CD4-positive, alpha-beta T cell (primary cell): ENCODE measurements at regions not wholly inside any gene's neighbourhood (a gene's known extent, or its start where the extent isn't known, plus 50 kb on each side); places are given as distances from the start of the nearest gene placed in this dataset.

Source experiments
- ATAC-seq: fragments of 200-7000 bp; cut with Tn5 transposase; one replicate; pipeline ENCODE4 v1.10.0; 2022; ENCODE audit warnings: mild to moderate bottlenecking; ENCODE audit not compliant: poor library complexity
- CTCF ChIA-PET: fragments of 350-600 bp; sonication (Branson Sonifier 250); formaldehyde crosslinking; loops from one replicate; lab custom pipeline; 2021; ENCODE audit warnings: antibody characterized with exemption, inconsistent platforms; lab: Charles Lee
- POLR2A ChIA-PET: fragments of 350-600 bp; sonication (Branson Sonifier 250); formaldehyde crosslinking; loops from one replicate; lab custom pipeline; 2021; ENCODE audit warnings: antibody characterized with exemption, inconsistent platforms; lab: Charles Lee
- DNase-seq, 14 experiments: peaks; one replicate each; pipeline ENCODE4 v3.0.0-alpha.2; 2013 to 2020; ENCODE audit warnings: mixed read lengths in 2 of 14
- H3K27ac ChIP-seq, 2 donors: one replicate each; pipeline versions ENCODE4 v1.5.1 to v1.7.0; 2013; ENCODE audit warnings: low read length in 2 of 2, low read depth in 1 of 2, mild to moderate bottlenecking in 1 of 2
- H3K27me3 ChIP-seq, 2 experiments: 1 replicate in 1 of 2; 2 replicates in 1 of 2; pipeline versions ENCODE4 v1.6.1 to v1.7.0; 2013; ENCODE audit warnings: low read length in 2 of 2, control low read depth in 1 of 2, mild to moderate bottlenecking in 1 of 2, moderate library complexity in 1 of 2; ENCODE audit not compliant: insufficient read depth in 2 of 2, control insufficient read depth in 1 of 2
- H3K36me3 ChIP-seq: one replicate; pipeline ENCODE4 v1.6.1; 2013; ENCODE audit warnings: low read length, control low read depth; ENCODE audit not compliant: insufficient read depth
- H3K4me1 ChIP-seq: one replicate; pipeline ENCODE4 v1.6.1; 2013; ENCODE audit warnings: low read length, control low read depth; ENCODE audit not compliant: insufficient read depth
- H3K4me3 ChIP-seq: one replicate; pipeline ENCODE4 v1.5.1; 2013; ENCODE audit warnings: mild to moderate bottlenecking, low read length, moderate library complexity
- H3K9me3 ChIP-seq, 2 experiments: 1 replicate in 1 of 2; 2 replicates in 1 of 2; pipeline versions ENCODE4 v1.6.1 to v1.7.0; 2013; ENCODE audit warnings: low read length in 2 of 2, mild to moderate bottlenecking in 2 of 2, control low read depth in 1 of 2, moderate library complexity in 1 of 2; ENCODE audit not compliant: control insufficient read depth in 1 of 2, insufficient read depth in 1 of 2
- H3K27ac Mint-ChIP-seq: one replicate; pipeline ENCODE4 v1.8.0; 2020; ENCODE audit warnings: mixed read lengths
- H3K27me3 Mint-ChIP-seq: one replicate; pipeline ENCODE4 v1.8.0; 2021; ENCODE audit warnings: mixed read lengths
- H3K36me3 Mint-ChIP-seq: one replicate; pipeline ENCODE4 v1.8.0; 2021; ENCODE audit warnings: low read depth, mixed read lengths
- H3K4me1 Mint-ChIP-seq: one replicate; pipeline ENCODE4 v1.8.0; 2021; ENCODE audit warnings: low read depth, mixed read lengths
- H3K4me3 Mint-ChIP-seq: one replicate; pipeline ENCODE4 v1.8.0; 2020; ENCODE audit warnings: mild to moderate bottlenecking, mixed read lengths
- H3K9me3 Mint-ChIP-seq: one replicate; pipeline ENCODE4 v1.8.0; 2020; ENCODE audit warnings: mixed read lengths
- CTCF ChIP-seq: fragments of 200-600 bp; IDR thresholded peaks from one replicate; pipeline ENCODE4 v1.8.0; 2022; ENCODE audit warnings: antibody characterized with exemption, mild to moderate bottlenecking
- intact Hi-C, 2 experiments: fragments of 100-400 bp; cut with DNase I in 1 of 2; cut with micrococcal nuclease in 1 of 2; formaldehyde crosslinking; loops; one replicate each; pipeline versions ENCODE4 v1.15.1 to v1.9.0; 2023 to 2025; cut with DNase I, micrococcal nuclease

- no peak overlapping the region for H3K4me3 ChIP-seq
- no peak overlapping the region for H3K27ac ChIP-seq
- H3K27ac Mint-ChIP-seq, result no peak overlapping the region
- no peak for DNase-seq
- H3K4me3 Mint-ChIP-seq, result no peak overlapping the region
- intact Hi-C loops, result no loop called here
- peaks cover 27% of the 10 kb centered on the region for H3K27me3 Mint-ChIP-seq
- peaks cover 14% of the 10 kb centered on the region for H3K9me3 Mint-ChIP-seq
- no peak for ATAC-seq
- ChIA-PET CTCF (no interaction called here), POLR2A (no interaction called here)
- H3K4me1 ChIP-seq, result no peaks in the 10 kb centered on the region
- no peaks in the 10 kb centered on the region for H3K4me1 Mint-ChIP-seq
- H3K36me3 Mint-ChIP-seq, result no peaks in the 10 kb centered on the region
- H3K27me3 ChIP-seq, result no peaks in the 10 kb centered on the region
- H3K9me3 ChIP-seq, result peaks cover 10 to 24% of the 10 kb centered on the region in 2 experiments
- H3K36me3 ChIP-seq, result no peaks in the 10 kb centered on the region
- TF ChIP-seq CTCF, result no peak
Observed at GRCh38 chr4:77336411-77337142, 179.6 kb downstream of the CCNG2 start.

- no peaks in the 10 kb centered on the region for H3K36me3 ChIP-seq
- H3K9me3 Mint-ChIP-seq, result peaks cover 10% of the 10 kb centered on the region
- DNase-seq (no peak), ATAC-seq (no peak)
- no peaks in the 10 kb centered on the region for H3K4me1 Mint-ChIP-seq
- peaks cover 0 to 10% of the 10 kb centered on the region in 2 experiments for H3K9me3 ChIP-seq
- intact Hi-C loops, result no loop called here
- H3K4me1 ChIP-seq, result no peaks in the 10 kb centered on the region
- TF ChIP-seq CTCF, result no peak
- peaks cover 37% of the 10 kb centered on the region for H3K27me3 Mint-ChIP-seq
- H3K27ac ChIP-seq, result no peak overlapping the region
- no peak overlapping the region for H3K4me3 ChIP-seq
- no peaks in the 10 kb centered on the region for H3K36me3 Mint-ChIP-seq
- H3K4me3 Mint-ChIP-seq, result no peak overlapping the region
- ChIA-PET POLR2A (no interaction called here), CTCF (no interaction called here)
- no peak overlapping the region for H3K27ac Mint-ChIP-seq
- peaks cover 0 to 5% of the 10 kb centered on the region in 2 experiments for H3K27me3 ChIP-seq
Observed at GRCh38 chr4:77342170-77342810, 185.3 kb downstream of the CCNG2 start.

- DNase-seq (no peak), ATAC-seq (no peak)
- Histone ChIP-seq H3K27ac (no peak overlapping the region), H3K4me3 (no peak overlapping the region), H3K36me3 (no peaks in the 10 kb centered on the region), H3K4me1 (no peaks in the 10 kb centered on the region), H3K9me3 (peaks cover 0 to 10% of the 10 kb centered on the region in 2 experiments), H3K27me3 (peaks cover 0 to 5% of the 10 kb centered on the region in 2 experiments)
- intact Hi-C loops, result no loop called here
- Mint-ChIP-seq H3K27ac (no peak overlapping the region), H3K36me3 (no peaks in the 10 kb centered on the region), H3K9me3 (peaks cover 10% of the 10 kb centered on the region), H3K4me1 (no peaks in the 10 kb centered on the region), H3K27me3 (peaks cover 28% of the 10 kb centered on the region), H3K4me3 (no peak overlapping the region)
- CTCF ChIA-PET, result no interaction called here
- no peak for TF ChIP-seq CTCF
- POLR2A ChIA-PET, result no interaction called here
Observed at GRCh38 chr4:77344001-77344400, 187.0 kb downstream of the CCNG2 start.
